HS-27A (cell line): ENCODE measurements at regions not wholly inside any gene's neighbourhood (a gene's known extent, or its start where the extent isn't known, plus 50 kb on each side); places are given as distances from the start of the nearest gene placed in this dataset.
"Not testable (repeated sequence)": the region's sequence is repeated elsewhere in the genome, so short reads cannot be mapped to it uniquely, and the experiment has no call there.

Experiments
- DNase-seq: peaks from one replicate; pipeline ENCODE4 v3.0.0-alpha.2; 2012; ENCODE audit warnings: low read depth, missing footprints

GRCh38 chr6:72457738-72458137, 164.1 kb upstream of the KCNQ5 start:
- no peak for DNase-seq

GRCh38 chr6:72458521-72458920, 163.3 kb upstream of the KCNQ5 start:
- DNase-seq = no peak

GRCh38 chr6:72461144-72461543, 160.7 kb upstream of the KCNQ5 start:
- no peak for DNase-seq

- DNase-seq = no peak
Measured at GRCh38 chr6:72464246-72464645, 157.6 kb upstream of the KCNQ5 start.

GRCh38 chr6:72464791-72465691, 156.8 kb upstream of the KCNQ5 start:
- peak; percentile 23 for DNase-seq

- DNase-seq = no peak
Measured at GRCh38 chr6:72466471-72466870, 155.4 kb upstream of the KCNQ5 start.

GRCh38 chr6:72466971-72467566, 154.8 kb upstream of the KCNQ5 start:
- no peak for DNase-seq

- not testable (repeated sequence) for DNase-seq
Measured at GRCh38 chr6:72469406-72469983, 152.4 kb upstream of the KCNQ5 start.

GRCh38 chr6:72476051-72476450, 145.8 kb upstream of the KCNQ5 start:
- DNase-seq = no peak

GRCh38 chr6:72476646-72477045, 145.2 kb upstream of the KCNQ5 start:
- no peak for DNase-seq

- DNase-seq = no peak
Measured at GRCh38 chr6:72495441-72495840, 126.4 kb upstream of the KCNQ5 start.

- no peak for DNase-seq
Measured at GRCh38 chr6:72497186-72497585, 124.7 kb upstream of the KCNQ5 start.

- DNase-seq = no peak
Measured at GRCh38 chr6:72500669-72501068, 121.2 kb upstream of the KCNQ5 start.

- no peak for DNase-seq
Measured at GRCh38 chr6:72504406-72504805, 117.5 kb upstream of the KCNQ5 start.

- DNase-seq = no peak
Measured at GRCh38 chr6:72505446-72505845, 116.4 kb upstream of the KCNQ5 start.

GRCh38 chr6:72519871-72520270, 102.0 kb upstream of the KCNQ5 start:
- DNase-seq = no peak

- DNase-seq = no peak
Measured at GRCh38 chr6:72521684-72522083, 100.2 kb upstream of the KCNQ5 start.

GRCh38 chr6:72522735-72523141, 99.1 kb upstream of the KCNQ5 start:
- no peak for DNase-seq

- DNase-seq = no peak
Measured at GRCh38 chr6:72524011-72524645, 97.7 kb upstream of the KCNQ5 start.

- no peak for DNase-seq
Measured at GRCh38 chr6:72525821-72526510, 95.9 kb upstream of the KCNQ5 start.

GRCh38 chr6:72530152-72530551, 91.7 kb upstream of the KCNQ5 start:
- no peak for DNase-seq

- no peak for DNase-seq
Measured at GRCh38 chr6:72530750-72531149, 91.1 kb upstream of the KCNQ5 start.
